Dendritic cell treated with granulocyte-macrophage colony-stimulating factor and Interleukin-4, amounts not matched to agents 40 ng/mL and 50 ng/mL, for 4 days (primary cell): ENCODE measurements at regions not wholly inside any gene's neighbourhood (a gene's known extent, or its start where the extent isn't known, plus 50 kb on each side); places are given as distances from the start of the nearest gene placed in this dataset.

Experiments
- H3K27ac Mint-ChIP-seq: one replicate; pipeline ENCODE4 v1.8.0; 2022; ENCODE audit warnings: mild to moderate bottlenecking, mixed read lengths
- H3K27me3 Mint-ChIP-seq: one replicate; pipeline ENCODE4 v1.8.0; 2022; ENCODE audit warnings: mild to moderate bottlenecking, mixed read lengths
- H3K36me3 Mint-ChIP-seq: one replicate; pipeline ENCODE4 v1.8.0; 2022; ENCODE audit warnings: low read depth, mixed read lengths
- H3K4me1 Mint-ChIP-seq: one replicate; pipeline ENCODE4 v1.8.0; 2022; ENCODE audit warnings: low read depth, mixed read lengths
- H3K4me3 Mint-ChIP-seq: one replicate; pipeline ENCODE4 v1.8.0; 2022; ENCODE audit warnings: mild to moderate bottlenecking, moderate library complexity, mixed read lengths
- H3K9me3 Mint-ChIP-seq: one replicate; pipeline ENCODE4 v1.8.0; 2022; ENCODE audit warnings: mixed read lengths
- intact Hi-C: fragments of 100-400 bp; cut with micrococcal nuclease; formaldehyde crosslinking; loops from one replicate; pipeline ENCODE4 v1.15.0; 2022

DNA sequence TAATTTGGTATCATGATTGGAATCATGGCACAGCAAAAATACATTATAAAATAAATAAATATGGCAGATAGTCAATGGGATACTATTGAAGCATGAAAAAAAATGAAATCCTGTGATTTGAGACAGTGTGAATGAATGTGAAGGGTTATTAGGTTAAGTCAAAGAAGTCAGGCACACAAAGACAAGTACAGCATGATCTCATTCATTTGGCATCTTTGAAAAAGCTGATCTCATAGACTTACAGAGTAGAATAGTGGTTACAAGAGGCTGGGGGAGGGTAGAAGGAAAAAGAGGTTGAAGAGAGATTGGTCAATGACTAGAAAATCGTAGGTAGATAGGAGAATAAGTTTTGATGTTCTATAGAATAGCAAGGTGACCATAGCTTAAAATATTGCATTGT is 295.1 kb upstream of the SLITRK5 start:
- H3K4me3 Mint-ChIP-seq = no peak overlapping the region
- intact Hi-C loops = no loop called here
- no peaks in the 10 kb centered on the region for H3K36me3 Mint-ChIP-seq
- H3K27me3 Mint-ChIP-seq = no peaks in the 10 kb centered on the region
- H3K27ac Mint-ChIP-seq = no peak overlapping the region
- peaks cover 27% of the 10 kb centered on the region for H3K9me3 Mint-ChIP-seq
- no peaks in the 10 kb centered on the region for H3K4me1 Mint-ChIP-seq

GRCh38 chr13:87384099-87384498 is 287.1 kb upstream of the SLITRK5 start:
- no peaks in the 10 kb centered on the region for H3K4me1 Mint-ChIP-seq
- no peaks in the 10 kb centered on the region for H3K36me3 Mint-ChIP-seq
- no peak overlapping the region for H3K4me3 Mint-ChIP-seq
- peaks cover 51% of the 10 kb centered on the region for H3K9me3 Mint-ChIP-seq
- H3K27ac Mint-ChIP-seq = no peak overlapping the region
- intact Hi-C loops = no loop called here
- no peaks in the 10 kb centered on the region for H3K27me3 Mint-ChIP-seq

DNA sequence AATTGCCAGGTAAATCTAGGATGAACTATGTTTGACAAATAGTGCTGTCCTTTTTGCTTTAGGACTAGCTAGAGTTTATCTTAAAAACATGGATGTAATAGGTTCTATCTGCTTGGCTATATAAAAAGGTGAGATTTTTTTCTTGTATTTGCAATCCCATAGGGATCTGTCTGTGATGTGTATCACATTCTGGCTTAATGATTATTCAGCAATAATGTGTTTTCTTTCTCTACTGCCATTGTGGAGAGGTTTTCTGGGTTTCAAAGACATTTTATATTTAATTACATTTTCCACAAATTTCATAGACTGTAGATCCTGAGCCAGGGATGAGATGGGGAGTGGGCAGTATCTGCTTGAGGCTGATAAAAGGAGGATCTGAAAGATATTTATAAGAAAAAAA is 277.8 kb upstream of the SLITRK5 start:
- no peaks in the 10 kb centered on the region for H3K36me3 Mint-ChIP-seq
- H3K4me1 Mint-ChIP-seq = no peaks in the 10 kb centered on the region
- no peak overlapping the region for H3K27ac Mint-ChIP-seq
- intact Hi-C loops = no loop called here
- H3K9me3 Mint-ChIP-seq = peaks cover 11% of the 10 kb centered on the region
- no peaks in the 10 kb centered on the region for H3K27me3 Mint-ChIP-seq
- H3K4me3 Mint-ChIP-seq = no peak overlapping the region

GRCh38 chr13:87398047-87398446 is 273.1 kb upstream of the SLITRK5 start:
- Mint-ChIP-seq H3K27me3 (no peaks in the 10 kb centered on the region), H3K9me3 (peaks cover 21% of the 10 kb centered on the region), H3K4me3 (no peak overlapping the region), H3K36me3 (no peaks in the 10 kb centered on the region), H3K4me1 (no peaks in the 10 kb centered on the region), H3K27ac (no peak overlapping the region)
- intact Hi-C loops = no loop called here

DNA sequence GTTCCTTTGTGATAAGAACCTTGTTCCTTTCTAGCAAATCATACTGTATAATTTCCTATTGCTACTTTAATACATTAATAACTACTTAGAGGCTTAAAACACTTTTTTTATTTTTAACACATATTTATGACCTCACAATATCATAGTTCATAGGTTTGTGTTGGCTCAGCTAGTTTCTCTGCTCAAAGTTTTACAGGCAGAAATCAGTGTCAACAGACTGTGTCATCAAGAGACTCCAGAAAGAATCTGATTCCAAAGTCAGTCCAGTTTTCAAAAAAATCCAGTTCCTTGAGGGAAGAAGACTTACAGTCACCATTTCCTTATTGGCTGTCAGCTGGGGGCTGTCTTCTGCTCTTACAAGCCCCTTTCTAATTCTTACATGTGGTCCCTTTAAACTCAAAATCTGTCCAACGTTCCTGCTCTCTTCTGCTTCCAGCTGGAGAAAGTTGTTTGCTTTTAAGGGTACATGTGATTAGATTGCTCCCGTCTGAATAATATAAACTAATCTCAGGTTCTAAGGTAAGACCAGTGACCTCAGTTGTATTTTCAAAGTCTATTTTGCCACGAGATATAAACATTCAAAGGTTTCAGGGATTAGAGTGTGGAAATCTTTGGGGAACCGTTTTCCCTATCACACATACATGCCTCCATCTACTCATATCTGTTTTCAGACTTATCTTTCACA is 267.3 kb upstream of the SLITRK5 start:
- Mint-ChIP-seq H3K4me1 (no peaks in the 10 kb centered on the region), H3K4me3 (no peak overlapping the region), H3K27ac (no peak overlapping the region), H3K9me3 (peaks cover 10% of the 10 kb centered on the region), H3K36me3 (no peaks in the 10 kb centered on the region), H3K27me3 (no peaks in the 10 kb centered on the region)
- intact Hi-C loops = no loop called here

DNA sequence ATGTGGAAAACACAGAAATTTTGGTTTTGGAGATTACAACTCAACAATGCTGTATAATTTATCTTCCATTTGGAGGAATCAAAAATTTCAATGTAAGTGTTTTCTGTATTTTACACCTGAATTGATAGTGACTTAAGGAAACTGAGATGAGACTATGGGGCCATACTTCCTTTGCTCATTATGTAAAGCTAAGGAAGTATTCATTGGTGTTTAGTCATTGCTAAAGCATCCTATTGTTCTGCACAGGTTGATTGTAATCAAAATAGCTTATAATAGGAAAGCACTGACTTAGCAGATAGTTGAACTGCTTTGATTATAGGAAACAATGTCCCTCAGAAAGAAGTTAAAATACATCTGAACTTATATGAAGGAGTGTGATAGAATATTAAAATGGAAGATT is 244.4 kb upstream of the SLITRK5 start:
- Mint-ChIP-seq H3K27me3 (no peaks in the 10 kb centered on the region), H3K36me3 (no peaks in the 10 kb centered on the region), H3K27ac (no peak overlapping the region), H3K9me3 (peaks cover 10% of the 10 kb centered on the region), H3K4me3 (no peak overlapping the region), H3K4me1 (no peaks in the 10 kb centered on the region)
- intact Hi-C loops = no loop called here

DNA sequence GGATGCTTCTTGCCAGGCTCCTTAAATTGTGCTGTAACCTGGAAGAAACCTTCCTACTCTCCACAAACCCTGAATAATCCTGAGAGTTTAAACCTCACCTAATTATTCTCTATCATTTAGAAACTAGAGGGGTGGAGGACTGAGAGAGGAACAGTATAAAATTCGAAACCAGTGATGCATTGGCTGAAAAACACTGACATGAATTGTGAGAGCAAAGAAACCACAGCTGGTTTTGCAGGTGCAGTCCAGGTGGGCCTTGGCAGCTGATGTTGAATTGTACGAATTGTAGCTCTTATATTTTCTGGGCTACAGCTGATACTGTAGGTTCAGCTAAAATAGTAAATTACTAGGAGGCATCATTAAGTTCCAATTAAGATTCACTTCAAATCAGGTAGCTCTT is 227.0 kb upstream of the SLITRK5 start:
- Mint-ChIP-seq H3K4me3 (no peak overlapping the region), H3K4me1 (no peaks in the 10 kb centered on the region), H3K27ac (no peak overlapping the region), H3K36me3 (no peaks in the 10 kb centered on the region), H3K9me3 (peaks cover 9% of the 10 kb centered on the region), H3K27me3 (no peaks in the 10 kb centered on the region)
- intact Hi-C loops = no loop called here

- H3K9me3 Mint-ChIP-seq = no peaks in the 10 kb centered on the region
- H3K4me3 Mint-ChIP-seq = no peak overlapping the region
- no peaks in the 10 kb centered on the region for H3K27me3 Mint-ChIP-seq
- H3K36me3 Mint-ChIP-seq = no peaks in the 10 kb centered on the region
- no peaks in the 10 kb centered on the region for H3K4me1 Mint-ChIP-seq
- intact Hi-C loops = no loop called here
- no peak overlapping the region for H3K27ac Mint-ChIP-seq
Observed at GRCh38 chr13:87452281-87452680, 218.9 kb upstream of the SLITRK5 start.

GRCh38 chr13:87453244-87453643 is 217.9 kb upstream of the SLITRK5 start:
- H3K27ac Mint-ChIP-seq = no peak overlapping the region
- H3K36me3 Mint-ChIP-seq = no peaks in the 10 kb centered on the region
- intact Hi-C loops = no loop called here
- no peaks in the 10 kb centered on the region for H3K27me3 Mint-ChIP-seq
- H3K4me3 Mint-ChIP-seq = no peak overlapping the region
- H3K9me3 Mint-ChIP-seq = no peaks in the 10 kb centered on the region
- no peaks in the 10 kb centered on the region for H3K4me1 Mint-ChIP-seq

DNA sequence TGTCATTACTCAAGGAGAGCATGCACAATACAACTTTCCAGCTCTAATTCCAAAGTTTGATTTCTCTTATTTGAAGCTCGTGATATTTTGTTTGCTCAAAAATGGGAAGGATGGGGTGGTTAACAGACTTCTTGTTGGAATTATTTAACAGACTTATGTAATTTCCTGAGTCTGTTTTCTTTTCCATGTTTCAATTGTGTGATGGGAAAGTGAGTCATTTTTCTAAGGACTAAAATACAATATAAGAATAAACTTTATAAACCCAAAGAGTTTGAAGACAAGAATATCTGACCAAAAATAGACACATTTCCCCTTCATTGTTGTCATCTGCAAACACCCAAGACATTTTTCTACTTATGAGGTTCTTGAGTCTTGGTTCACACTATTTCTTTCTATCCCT is 211.8 kb upstream of the SLITRK5 start:
- peaks cover 17% of the 10 kb centered on the region for H3K9me3 Mint-ChIP-seq
- H3K4me1 Mint-ChIP-seq = no peaks in the 10 kb centered on the region
- no peaks in the 10 kb centered on the region for H3K27me3 Mint-ChIP-seq
- intact Hi-C loops = no loop called here
- H3K27ac Mint-ChIP-seq = no peak overlapping the region
- H3K4me3 Mint-ChIP-seq = no peak overlapping the region
- no peaks in the 10 kb centered on the region for H3K36me3 Mint-ChIP-seq

- Mint-ChIP-seq H3K27ac (no peak overlapping the region), H3K27me3 (no peaks in the 10 kb centered on the region), H3K9me3 (peaks cover 46% of the 10 kb centered on the region), H3K4me1 (no peaks in the 10 kb centered on the region), H3K36me3 (no peaks in the 10 kb centered on the region), H3K4me3 (no peak overlapping the region)
- intact Hi-C loops = no loop called here
Observed at GRCh38 chr13:87497426-87497825, 173.7 kb upstream of the SLITRK5 start.

- Mint-ChIP-seq H3K4me1 (no peaks in the 10 kb centered on the region), H3K4me3 (no peak overlapping the region), H3K36me3 (no peaks in the 10 kb centered on the region), H3K9me3 (peaks cover 44% of the 10 kb centered on the region), H3K27me3 (no peaks in the 10 kb centered on the region), H3K27ac (no peak overlapping the region)
- intact Hi-C loops = no loop called here
Observed at GRCh38 chr13:87498681-87499080, 172.5 kb upstream of the SLITRK5 start.

DNA sequence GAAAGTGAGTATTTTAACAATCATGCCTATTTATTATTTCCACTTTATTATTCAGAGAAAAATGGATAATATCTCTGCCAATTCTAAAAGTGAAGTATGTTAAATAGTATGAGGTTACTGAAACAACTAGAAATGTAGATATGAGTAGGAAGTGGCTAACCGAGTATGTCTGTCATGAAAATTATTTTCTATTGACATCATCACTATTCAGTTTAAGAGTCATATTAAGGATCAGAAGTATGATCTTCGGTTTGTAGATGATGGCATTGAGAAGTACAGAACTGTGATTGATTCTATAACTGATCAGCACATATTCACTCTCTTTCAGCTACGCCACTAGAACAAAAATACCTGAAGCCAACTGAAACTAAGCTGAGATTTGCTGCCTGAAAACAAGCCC is 146.4 kb upstream of the SLITRK5 start:
- Mint-ChIP-seq H3K9me3 (peaks cover 23% of the 10 kb centered on the region), H3K4me1 (no peaks in the 10 kb centered on the region), H3K36me3 (no peaks in the 10 kb centered on the region), H3K4me3 (no peak overlapping the region), H3K27ac (no peak overlapping the region), H3K27me3 (no peaks in the 10 kb centered on the region)
- intact Hi-C loops = no loop called here

DNA sequence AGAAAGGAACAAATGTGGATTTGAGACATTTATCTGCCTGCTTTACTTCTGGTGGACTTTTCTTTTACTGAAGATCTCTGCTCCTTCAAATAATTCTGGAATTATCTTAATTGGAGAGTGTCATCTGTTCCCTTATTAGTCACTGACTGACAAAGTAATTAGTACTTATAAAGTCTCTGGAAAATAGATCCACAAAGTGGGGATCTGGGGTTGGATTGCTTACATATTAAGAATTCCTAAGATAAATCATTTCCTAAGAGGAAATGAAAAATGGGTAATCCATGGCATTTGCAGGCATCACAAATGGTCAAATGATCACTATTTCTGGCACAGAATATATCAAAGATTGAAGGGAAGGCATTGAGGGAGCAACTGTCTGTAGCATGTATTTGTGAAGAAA is 137.4 kb upstream of the SLITRK5 start:
- Mint-ChIP-seq H3K4me1 (no peaks in the 10 kb centered on the region), H3K27me3 (no peaks in the 10 kb centered on the region), H3K4me3 (no peak overlapping the region), H3K27ac (no peak overlapping the region), H3K9me3 (peaks cover 45% of the 10 kb centered on the region), H3K36me3 (no peaks in the 10 kb centered on the region)
- intact Hi-C loops = no loop called here

- Mint-ChIP-seq H3K27me3 (no peaks in the 10 kb centered on the region), H3K27ac (no peak overlapping the region), H3K9me3 (peaks cover 48% of the 10 kb centered on the region), H3K4me3 (no peak overlapping the region), H3K36me3 (no peaks in the 10 kb centered on the region), H3K4me1 (no peaks in the 10 kb centered on the region)
- intact Hi-C loops = no loop called here
Observed at GRCh38 chr13:87535911-87536310, 135.3 kb upstream of the SLITRK5 start.
